Heart left ventricle (tissue), 13 donors: ENCODE measurements at regions not wholly inside any gene's neighbourhood (a gene's known extent, or its start where the extent isn't known, plus 50 kb on each side); places are given as distances from the start of the nearest gene placed in this dataset.

Experiments used
- POLR2A ChIP-seq, 2 donors: fragments of 450-650 bp; IDR thresholded peaks; one replicate each; pipeline ENCODE4 v1.6.1; 2017; ENCODE audit warnings: antibody characterized with exemption in 2 of 2, mild to moderate bottlenecking in 2 of 2, moderate library complexity in 2 of 2
- TF ChIP-seq, protein P1 (sequence below), 12 donors: fragments of 200-600 bp; sonication (generic) in 4 of 12; IDR thresholded peaks; one replicate each; pipeline versions ENCODE4 v1.5.0 to v1.8.0; 2018 to 2022; ENCODE audit warnings: antibody characterized with exemption in 12 of 12, mild to moderate bottlenecking in 5 of 12
- donor health status: ischemic (EF 13 %, LVEDD 7.1; RV severe dilation, severe dysfunction).
- donor health status: DM: no; HTN: yes; CAD: no.
- donor health status: DM: no; HTN: no; CAD: no.
- donor health status: ischemic (EF 25% LVEDD 6.9; RV normal size, moderate dysfunction).
- donor health status: ischemic (EF 25% LVEDD 5.7; RV mildly dilated, moderate dysfunction).
- donor health status: ischemic (EF 35%, LVEDD 5.7; RV mildly dilated, moderate dysfunction).
- donor health status: nonischemic (EF 11% LVEDD 7.7; RV severe dilation, severe dysfunction).
- donor health status: DM: yes; HTN: yes; CAD: no.
- donor health status: PGD.
- donor health status: ischemic (EF 29% LVEDD 5.4; RV normal size, mild dysfunction).
- donor health status: nonischemic (EF 23%, LVEDD 6.1; RV moderate dilation, normal function).

DNA sequence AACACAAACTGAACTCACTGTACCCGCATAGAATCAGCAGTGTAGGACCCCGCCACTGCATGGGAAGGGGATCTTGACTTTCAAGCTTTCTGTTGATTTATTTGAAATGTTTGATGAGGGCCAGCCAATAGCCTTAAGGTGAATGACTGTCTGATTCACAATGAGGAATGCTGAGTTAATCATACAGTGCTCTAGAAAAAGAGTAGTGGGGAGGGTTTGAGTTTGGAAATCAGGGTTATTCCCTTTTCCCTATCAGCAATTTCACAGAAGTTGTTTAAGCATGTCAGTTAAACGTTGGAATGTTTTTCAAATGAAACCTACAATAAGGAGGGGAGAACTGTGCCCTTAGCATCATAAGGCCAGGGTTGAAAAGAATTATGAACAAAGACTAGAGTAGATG, 937.5 kb downstream of the GRID1 start:
- TF ChIP-seq, protein P1, sequence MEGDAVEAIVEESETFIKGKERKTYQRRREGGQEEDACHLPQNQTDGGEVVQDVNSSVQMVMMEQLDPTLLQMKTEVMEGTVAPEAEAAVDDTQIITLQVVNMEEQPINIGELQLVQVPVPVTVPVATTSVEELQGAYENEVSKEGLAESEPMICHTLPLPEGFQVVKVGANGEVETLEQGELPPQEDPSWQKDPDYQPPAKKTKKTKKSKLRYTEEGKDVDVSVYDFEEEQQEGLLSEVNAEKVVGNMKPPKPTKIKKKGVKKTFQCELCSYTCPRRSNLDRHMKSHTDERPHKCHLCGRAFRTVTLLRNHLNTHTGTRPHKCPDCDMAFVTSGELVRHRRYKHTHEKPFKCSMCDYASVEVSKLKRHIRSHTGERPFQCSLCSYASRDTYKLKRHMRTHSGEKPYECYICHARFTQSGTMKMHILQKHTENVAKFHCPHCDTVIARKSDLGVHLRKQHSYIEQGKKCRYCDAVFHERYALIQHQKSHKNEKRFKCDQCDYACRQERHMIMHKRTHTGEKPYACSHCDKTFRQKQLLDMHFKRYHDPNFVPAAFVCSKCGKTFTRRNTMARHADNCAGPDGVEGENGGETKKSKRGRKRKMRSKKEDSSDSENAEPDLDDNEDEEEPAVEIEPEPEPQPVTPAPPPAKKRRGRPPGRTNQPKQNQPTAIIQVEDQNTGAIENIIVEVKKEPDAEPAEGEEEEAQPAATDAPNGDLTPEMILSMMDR (IDR thresholded peaks at IDR 0.05): no peak
- no peak for TF ChIP-seq POLR2A (IDR thresholded peaks at IDR 0.05)
